GM19240 (cell line): ENCODE measurements at regions not wholly inside any gene's neighbourhood (a gene's known extent, or its start where the extent isn't known, plus 50 kb on each side); places are given as distances from the start of the nearest gene placed in this dataset.
A peak's percentile ranks its signal among the peaks of the same experiment; 100 is the strongest.

Experiments used
- DNase-seq: peaks from one replicate; pipeline ENCODE4 v3.0.0; 2011; ENCODE audit warnings: low spot score; ENCODE audit not compliant: insufficient read length

GRCh38 chr2:213202011-213202410 is 50.6 kb upstream of the IKZF2 start:
- no peak for DNase-seq

- no peak for DNase-seq
These were observed 54.5 kb upstream of the IKZF2 start for GRCh38 chr2:213205944-213206343.

- no peak for DNase-seq
These were observed 61.8 kb upstream of the IKZF2 start for GRCh38 chr2:213213186-213213585.

- no peak for DNase-seq
These were observed 62.8 kb upstream of the IKZF2 start for GRCh38 chr2:213214209-213214608.

- DNase-seq: no peak
These were observed 65.0 kb upstream of the IKZF2 start for GRCh38 chr2:213216461-213216860.

- no peak for DNase-seq
These were observed 64.4 kb upstream of the SPAG16 start for GRCh38 chr2:213219816-213220215.

GRCh38 chr2:213220967-213221603 is 63.2 kb upstream of the SPAG16 start:
- no peak for DNase-seq

GRCh38 chr2:213221957-213222356 is 62.3 kb upstream of the SPAG16 start:
- DNase-seq: no peak

GRCh38 chr2:213224366-213224765 is 59.9 kb upstream of the SPAG16 start:
- DNase-seq: no peak

GRCh38 chr2:213225866-213226265 is 58.4 kb upstream of the SPAG16 start:
- no peak for DNase-seq

- no peak for DNase-seq
These were observed 56.8 kb upstream of the SPAG16 start for GRCh38 chr2:213227458-213227857.

- DNase-seq: no peak
These were observed 55.6 kb upstream of the SPAG16 start for GRCh38 chr2:213228638-213229037.

- no peak for DNase-seq
These were observed 54.5 kb upstream of the SPAG16 start for GRCh38 chr2:213229814-213230213.

- DNase-seq: no peak
These were observed 52.3 kb upstream of the SPAG16 start for GRCh38 chr2:213231966-213232365.

- DNase-seq: peak; percentile 4
These were observed 51.4 kb upstream of the SPAG16 start for GRCh38 chr2:213232649-213233437.

- no peak for DNase-seq
These were observed 50.6 kb upstream of the SPAG16 start for GRCh38 chr2:213233438-213234330.
